NT2/D1 (cell line): ENCODE measurements at regions not wholly inside any gene's neighbourhood (a gene's known extent, or its start where the extent isn't known, plus 50 kb on each side); places are given as distances from the start of the nearest gene placed in this dataset.

ENCODE experiments used
- SUZ12 ChIP-seq: IDR thresholded peaks from 2 replicates; pipeline ENCODE4 v1.6.1; 2011; ENCODE audit not compliant: insufficient read length, insufficient read depth; ENCODE audit errors: extremely low read depth
- YY1 ChIP-seq: IDR thresholded peaks from 2 replicates; pipeline ENCODE4 v1.6.1; 2011; ENCODE audit not compliant: insufficient read length, insufficient read depth
- ZNF274 ChIP-seq: IDR thresholded peaks from 2 replicates; pipeline ENCODE4 v1.6.1; 2011; ENCODE audit warnings: mild to moderate bottlenecking, low read depth, low read length

GRCh38 chr1:220391491-220391890, 119.2 kb upstream of the RAB3GAP2 start:
- TF ChIP-seq ZNF274 (no peak), YY1 (no peak), SUZ12 (no peak)
